ENCODE measurements at regions not wholly inside any gene's neighbourhood (a gene's known extent, or its start where the extent isn't known, plus 50 kb on each side); places are given as distances from the start of the nearest gene placed in this dataset.

DNA sequence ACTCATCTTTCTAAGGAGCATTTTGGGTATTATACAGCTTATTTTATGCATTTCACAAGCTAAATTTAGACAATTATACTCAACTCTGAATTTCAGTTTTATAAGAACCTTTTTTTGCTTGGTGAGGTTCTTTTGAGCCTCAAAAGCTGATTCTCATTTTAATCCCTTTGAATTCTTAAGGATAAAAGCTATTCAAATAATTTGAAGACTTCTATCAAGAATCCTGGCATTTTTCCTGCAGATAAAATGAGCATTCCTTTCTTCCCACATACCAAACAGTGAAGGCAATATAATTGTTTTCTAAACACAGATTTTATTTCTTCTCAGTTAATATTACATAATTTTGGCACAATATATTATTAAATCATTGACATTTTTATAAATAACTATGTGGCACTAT lies 118.4 kb upstream of the GPM6A start:
- no peak for TF ChIP-seq EMX1 (CRISPR knock-in tag; IDR thresholded peaks at IDR 0.05)
- TF ChIP-seq SP1 (CRISPR knock-in tag; conservative IDR thresholded peaks at IDR 0.05): no peak
- no peak for TF ChIP-seq ZNF121 (CRISPR knock-in tag; IDR thresholded peaks at IDR 0.05)
- TF ChIP-seq, protein P1, sequence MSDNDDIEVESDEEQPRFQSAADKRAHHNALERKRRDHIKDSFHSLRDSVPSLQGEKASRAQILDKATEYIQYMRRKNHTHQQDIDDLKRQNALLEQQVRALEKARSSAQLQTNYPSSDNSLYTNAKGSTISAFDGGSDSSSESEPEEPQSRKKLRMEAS (CRISPR knock-in tag; IDR thresholded peaks at IDR 0.05): no peak
- TF ChIP-seq GTF2I (CRISPR knock-in tag; conservative IDR thresholded peaks at IDR 0.05): no peak
- TF ChIP-seq, protein P2, sequence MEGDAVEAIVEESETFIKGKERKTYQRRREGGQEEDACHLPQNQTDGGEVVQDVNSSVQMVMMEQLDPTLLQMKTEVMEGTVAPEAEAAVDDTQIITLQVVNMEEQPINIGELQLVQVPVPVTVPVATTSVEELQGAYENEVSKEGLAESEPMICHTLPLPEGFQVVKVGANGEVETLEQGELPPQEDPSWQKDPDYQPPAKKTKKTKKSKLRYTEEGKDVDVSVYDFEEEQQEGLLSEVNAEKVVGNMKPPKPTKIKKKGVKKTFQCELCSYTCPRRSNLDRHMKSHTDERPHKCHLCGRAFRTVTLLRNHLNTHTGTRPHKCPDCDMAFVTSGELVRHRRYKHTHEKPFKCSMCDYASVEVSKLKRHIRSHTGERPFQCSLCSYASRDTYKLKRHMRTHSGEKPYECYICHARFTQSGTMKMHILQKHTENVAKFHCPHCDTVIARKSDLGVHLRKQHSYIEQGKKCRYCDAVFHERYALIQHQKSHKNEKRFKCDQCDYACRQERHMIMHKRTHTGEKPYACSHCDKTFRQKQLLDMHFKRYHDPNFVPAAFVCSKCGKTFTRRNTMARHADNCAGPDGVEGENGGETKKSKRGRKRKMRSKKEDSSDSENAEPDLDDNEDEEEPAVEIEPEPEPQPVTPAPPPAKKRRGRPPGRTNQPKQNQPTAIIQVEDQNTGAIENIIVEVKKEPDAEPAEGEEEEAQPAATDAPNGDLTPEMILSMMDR (IDR thresholded peaks at IDR 0.05): no peak
- no peak for TF ChIP-seq NFE2L1 (CRISPR knock-in tag; IDR thresholded peaks at IDR 0.05)
- TF ChIP-seq ZNF263 (CRISPR knock-in tag; IDR thresholded peaks at IDR 0.05; ENCODE audit: low read depth): no peak
- TF ChIP-seq, protein P3, sequence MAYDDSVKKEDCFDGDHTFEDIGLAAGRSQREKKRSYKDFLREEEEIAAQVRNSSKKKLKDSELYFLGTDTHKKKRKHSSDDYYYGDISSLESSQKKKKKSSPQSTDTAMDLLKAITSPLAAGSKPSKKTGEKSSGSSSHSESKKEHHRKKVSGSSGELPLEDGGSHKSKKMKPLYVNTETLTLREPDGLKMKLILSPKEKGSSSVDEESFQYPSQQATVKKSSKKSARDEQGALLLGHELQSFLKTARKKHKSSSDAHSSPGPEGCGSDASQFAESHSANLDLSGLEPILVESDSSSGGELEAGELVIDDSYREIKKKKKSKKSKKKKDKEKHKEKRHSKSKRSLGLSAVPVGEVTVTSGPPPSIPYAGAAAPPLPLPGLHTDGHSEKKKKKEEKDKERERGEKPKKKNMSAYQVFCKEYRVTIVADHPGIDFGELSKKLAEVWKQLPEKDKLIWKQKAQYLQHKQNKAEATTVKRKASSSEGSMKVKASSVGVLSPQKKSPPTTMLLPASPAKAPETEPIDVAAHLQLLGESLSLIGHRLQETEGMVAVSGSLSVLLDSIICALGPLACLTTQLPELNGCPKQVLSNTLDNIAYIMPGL (CRISPR knock-in tag; IDR thresholded peaks at IDR 0.05): no peak
- no peak for TF ChIP-seq NR2C2 (CRISPR knock-in tag; IDR thresholded peaks at IDR 0.05)
- TF ChIP-seq, protein P4, sequence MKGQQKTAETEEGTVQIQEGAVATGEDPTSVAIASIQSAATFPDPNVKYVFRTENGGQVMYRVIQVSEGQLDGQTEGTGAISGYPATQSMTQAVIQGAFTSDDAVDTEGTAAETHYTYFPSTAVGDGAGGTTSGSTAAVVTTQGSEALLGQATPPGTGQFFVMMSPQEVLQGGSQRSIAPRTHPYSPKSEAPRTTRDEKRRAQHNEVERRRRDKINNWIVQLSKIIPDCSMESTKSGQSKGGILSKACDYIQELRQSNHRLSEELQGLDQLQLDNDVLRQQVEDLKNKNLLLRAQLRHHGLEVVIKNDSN (CRISPR knock-in tag; IDR thresholded peaks at IDR 0.05): no peak
- no peak for TF ChIP-seq RORB (CRISPR knock-in tag; IDR thresholded peaks at IDR 0.05)
- TF ChIP-seq, protein P5, sequence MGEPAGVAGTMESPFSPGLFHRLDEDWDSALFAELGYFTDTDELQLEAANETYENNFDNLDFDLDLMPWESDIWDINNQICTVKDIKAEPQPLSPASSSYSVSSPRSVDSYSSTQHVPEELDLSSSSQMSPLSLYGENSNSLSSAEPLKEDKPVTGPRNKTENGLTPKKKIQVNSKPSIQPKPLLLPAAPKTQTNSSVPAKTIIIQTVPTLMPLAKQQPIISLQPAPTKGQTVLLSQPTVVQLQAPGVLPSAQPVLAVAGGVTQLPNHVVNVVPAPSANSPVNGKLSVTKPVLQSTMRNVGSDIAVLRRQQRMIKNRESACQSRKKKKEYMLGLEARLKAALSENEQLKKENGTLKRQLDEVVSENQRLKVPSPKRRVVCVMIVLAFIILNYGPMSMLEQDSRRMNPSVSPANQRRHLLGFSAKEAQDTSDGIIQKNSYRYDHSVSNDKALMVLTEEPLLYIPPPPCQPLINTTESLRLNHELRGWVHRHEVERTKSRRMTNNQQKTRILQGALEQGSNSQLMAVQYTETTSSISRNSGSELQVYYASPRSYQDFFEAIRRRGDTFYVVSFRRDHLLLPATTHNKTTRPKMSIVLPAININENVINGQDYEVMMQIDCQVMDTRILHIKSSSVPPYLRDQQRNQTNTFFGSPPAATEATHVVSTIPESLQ (CRISPR knock-in tag; IDR thresholded peaks at IDR 0.05): no peak

Measured in WTC11 (cell line).